Astrocyte of the cerebellum (primary cell): ENCODE measurements at regions not wholly inside any gene's neighbourhood (a gene's known extent, or its start where the extent isn't known, plus 50 kb on each side); places are given as distances from the start of the nearest gene placed in this dataset.

Source experiments
- DNase-seq: peaks from one replicate; pipeline ENCODE4 v3.0.0-alpha.2; 2011; ENCODE audit warnings: low read depth
- H3K4me3 ChIP-seq: 2 replicates; pipeline ENCODE4 v1.5.1; 2011; ENCODE audit warnings: mild to moderate bottlenecking, low read depth, low read length, moderate library complexity
- CTCF ChIP-seq: IDR thresholded peaks from 2 replicates; pipeline ENCODE4 v1.5.1; 2012; ENCODE audit warnings: low read length, low read depth, moderate library complexity, mild to moderate bottlenecking; ENCODE audit errors: missing control alignments
- in situ Hi-C: cut with HindIII; loops from 2 replicates; pipeline ENCODE4 v1.10.0; 2017; ENCODE audit warnings: low sequenced_read_pairs

DNA sequence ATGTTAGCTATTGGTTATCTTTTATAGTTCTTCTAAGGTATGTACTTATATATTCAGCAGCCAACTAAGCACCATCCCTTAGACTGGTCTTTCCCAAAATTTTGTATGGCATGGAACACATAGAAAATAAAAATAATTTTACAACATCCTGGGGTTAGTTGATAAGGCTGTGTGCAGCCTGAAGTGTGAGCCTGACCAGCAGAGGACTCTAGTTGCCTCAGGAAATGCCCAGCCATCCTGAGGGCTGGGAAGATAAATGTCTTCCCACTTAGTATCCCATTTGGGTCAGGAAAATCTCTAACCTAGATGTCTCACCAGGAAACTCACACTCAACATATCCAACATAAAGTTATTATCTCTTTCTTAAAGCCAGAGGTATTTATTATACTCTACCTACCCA, 251.4 kb upstream of the POF1B start:
- H3K4me3 ChIP-seq = no peak overlapping the region
- TF ChIP-seq CTCF = no peak
- in situ Hi-C loops = no loop called here
- DNase-seq = no peak

- H3K4me3 ChIP-seq = no peak overlapping the region
- no peak for TF ChIP-seq CTCF
- in situ Hi-C loops = no loop called here
- DNase-seq = no peak
Measured at GRCh38 chrX:85627363-85627762, 247.9 kb upstream of the POF1B start.

GRCh38 chrX:85622635-85623034, 243.2 kb upstream of the POF1B start:
- H3K4me3 ChIP-seq = no peak overlapping the region
- no peak for DNase-seq
- TF ChIP-seq CTCF = no peak
- in situ Hi-C loops = no loop called here

DNA sequence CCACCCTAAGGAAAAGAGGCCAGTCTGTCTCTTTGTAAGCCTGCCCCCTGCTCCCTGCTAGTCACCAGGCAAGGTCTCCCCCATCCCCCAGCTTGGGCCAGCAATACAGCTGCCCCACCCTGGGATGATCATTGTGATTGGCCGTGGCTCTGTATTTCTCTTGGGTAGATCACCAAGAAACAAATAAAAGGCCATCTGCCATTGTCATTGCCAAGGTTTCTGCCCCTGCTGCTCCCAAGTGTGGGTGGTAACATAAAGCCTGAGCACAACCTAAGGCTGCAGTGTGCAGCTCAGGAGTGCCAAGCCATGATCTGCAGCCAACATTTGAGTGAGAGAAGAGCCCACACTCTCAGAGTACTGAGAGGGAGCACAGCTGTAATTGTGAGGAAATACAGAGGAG, 241.0 kb upstream of the POF1B start:
- no peak for DNase-seq
- in situ Hi-C loops = no loop called here
- no peak for TF ChIP-seq CTCF
- no peak overlapping the region for H3K4me3 ChIP-seq

DNA sequence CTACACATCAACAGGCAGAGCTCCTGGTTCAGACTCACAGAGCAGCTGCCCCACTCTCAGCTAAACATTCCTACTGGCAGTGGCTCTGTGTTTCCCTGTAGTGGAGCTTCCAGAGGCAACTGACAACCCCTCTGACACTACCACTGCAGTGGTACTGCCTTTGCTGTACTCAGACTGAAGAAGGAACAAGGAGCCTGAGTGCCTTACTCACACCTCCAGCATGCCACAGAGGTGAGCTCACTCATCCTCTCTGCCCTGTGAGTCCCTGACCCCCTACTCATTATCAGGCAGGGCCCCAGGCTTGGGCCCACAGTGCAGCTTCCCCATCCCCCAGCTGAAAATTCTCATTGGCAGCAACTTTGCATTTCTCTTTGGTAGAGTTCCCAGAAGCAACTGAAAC, 240.5 kb upstream of the POF1B start:
- H3K4me3 ChIP-seq = no peak overlapping the region
- DNase-seq = no peak
- in situ Hi-C loops = no loop called here
- no peak for TF ChIP-seq CTCF

GRCh38 chrX:85611926-85612325, 232.5 kb upstream of the POF1B start:
- H3K4me3 ChIP-seq = no peak overlapping the region
- no peak for TF ChIP-seq CTCF
- DNase-seq = no peak
- in situ Hi-C loops = no loop called here

- no peak overlapping the region for H3K4me3 ChIP-seq
- TF ChIP-seq CTCF = no peak
- in situ Hi-C loops = no loop called here
- DNase-seq = no peak
Measured at GRCh38 chrX:85592980-85593379, 213.5 kb upstream of the POF1B start.
